OCI-LY7 (cell line): ENCODE measurements at regions not wholly inside any gene's neighbourhood (a gene's known extent, or its start where the extent isn't known, plus 50 kb on each side); places are given as distances from the start of the nearest gene placed in this dataset.

ENCODE experiments used
- BruUV-seq: library from RNA; stranded (reverse); fragments of 400-500 nt; replicated peaks from 2 replicates; lab custom pipeline; 2021; lab: Mats Ljungman, UMichigan
- CTCF ChIA-PET: fragments of 300-600 bp; sonication (Branson Sonifier 250); formaldehyde crosslinking; loops from one replicate; lab custom pipeline; 2022; ENCODE audit warnings: antibody characterized with exemption; ENCODE audit not compliant: unreplicated experiment; lab: Charles Lee
- POLR2A ChIA-PET: fragments of 300-600 bp; sonication (Branson Sonifier 250); formaldehyde crosslinking; loops from one replicate; lab custom pipeline; 2022; ENCODE audit warnings: antibody characterized with exemption; lab: Charles Lee
- DNase-seq: peaks from one replicate; pipeline ENCODE4 v3.0.0-alpha.2; 2015; ENCODE audit warnings: low spot score
- H2AFZ ChIP-seq: fragments of 200-600 bp; sonication (generic), shearing (Covaris generic); 2 replicates; pipeline ENCODE4 v1.6.1; 2014; ENCODE audit warnings: mild to moderate bottlenecking, antibody characterized with exemption, low read length, moderate library complexity
- H3K27ac ChIP-seq: fragments of 200-600 bp; sonication (generic); 2 replicates; pipeline ENCODE4 v1.5.1; 2014; ENCODE audit warnings: mixed run types, low read depth, mild to moderate bottlenecking, moderate library complexity, low read length, inconsistent platforms; ENCODE audit not compliant: poor library complexity, severe bottlenecking
- H3K36me3 ChIP-seq: fragments of 200-600 bp; sonication (generic); 2 replicates; pipeline ENCODE4 v1.6.1; 2014; ENCODE audit warnings: mild to moderate bottlenecking, antibody characterized with exemption, low read length, moderate library complexity, mixed read lengths; ENCODE audit not compliant: insufficient read depth
- H3K4me1 ChIP-seq: fragments of 200-600 bp; sonication (generic); 2 replicates; pipeline ENCODE4 v1.5.1; 2014; ENCODE audit warnings: mild to moderate bottlenecking, low read length; ENCODE audit not compliant: insufficient read depth, poor library complexity, severe bottlenecking
- H3K4me2 ChIP-seq: fragments of 200-600 bp; sonication (generic); 2 replicates; pipeline ENCODE4 v1.6.1; 2014; ENCODE audit warnings: mild to moderate bottlenecking, low read length
- H3K4me3 ChIP-seq: fragments of 200-600 bp; sonication (generic); 2 replicates; pipeline ENCODE4 v1.5.1; 2014; ENCODE audit warnings: mild to moderate bottlenecking, low read depth, low read length; ENCODE audit not compliant: poor library complexity, severe bottlenecking
- H3K79me2 ChIP-seq: fragments of 200-600 bp; sonication (generic); 2 replicates; pipeline ENCODE4 v1.6.1; 2016; ENCODE audit warnings: low read depth, mild to moderate bottlenecking, low read length, moderate library complexity, mixed read lengths; ENCODE audit not compliant: insufficient read depth
- H3K9me2 ChIP-seq: fragments of 200-600 bp; sonication (generic); 2 replicates; pipeline ENCODE4 v1.6.1; 2016; ENCODE audit warnings: mild to moderate bottlenecking, low read length, mixed read lengths; ENCODE audit not compliant: insufficient read depth
- H3K9me3 ChIP-seq: fragments of 200-600 bp; sonication (generic); 2 replicates; pipeline ENCODE4 v1.6.1; 2014; ENCODE audit warnings: mild to moderate bottlenecking, mixed run types, low read length, mixed read lengths
- H4K20me1 ChIP-seq: fragments of 200-600 bp; sonication (generic); 2 replicates; pipeline ENCODE4 v1.6.1; 2014; ENCODE audit warnings: mild to moderate bottlenecking, antibody characterized with exemption, low read length, moderate library complexity, mixed read lengths; ENCODE audit not compliant: insufficient read depth
- EZH2phosphoT487 ChIP-seq: fragments of 200-600 bp; sonication (generic); IDR thresholded peaks from 2 replicates; pipeline ENCODE4 v1.6.1; 2018; ENCODE audit warnings: low read depth, borderline replicate concordance, mild to moderate bottlenecking, mixed run types, antibody characterized with exemption, low read length, moderate library complexity, mixed read lengths
- intact Hi-C: fragments of 100-400 bp; cut with micrococcal nuclease; formaldehyde crosslinking; loops from one replicate; pipeline ENCODE4 v1.10.0; 2022; ENCODE audit not compliant: unreplicated experiment
- TF ChIP-seq, protein P1 (sequence below): fragments of 200-600 bp; sonication (generic); conservative IDR thresholded peaks from 2 replicates; pipeline ENCODE4 v1.5.1; 2014; ENCODE audit warnings: mild to moderate bottlenecking, antibody characterized with exemption, low read length, moderate library complexity, mixed read lengths

DNA sequence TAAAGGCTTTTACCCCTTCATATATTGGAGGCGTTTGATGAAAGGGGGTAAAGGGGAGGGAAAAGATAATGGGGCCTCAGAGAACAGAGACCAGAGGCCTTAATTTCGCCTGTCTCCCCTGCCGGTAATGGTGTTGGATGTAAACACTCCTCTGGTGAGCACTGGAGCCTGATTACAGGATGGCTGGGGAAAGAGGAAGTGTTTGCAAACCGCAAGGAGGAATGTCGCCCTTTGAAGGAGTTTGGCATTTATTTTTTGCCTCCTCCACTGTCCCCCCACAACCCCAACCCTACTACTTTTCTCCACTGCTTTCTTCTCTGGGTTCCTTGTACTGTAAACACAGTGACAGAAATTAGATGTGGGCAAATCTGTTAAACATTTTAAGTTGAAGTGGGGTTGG is 211.9 kb upstream of the TBX3 start:
- H3K4me2 ChIP-seq, result no peak overlapping the region
- no TSS peak for BruUV-seq
- POLR2A ChIA-PET, result no interaction called here

DNA sequence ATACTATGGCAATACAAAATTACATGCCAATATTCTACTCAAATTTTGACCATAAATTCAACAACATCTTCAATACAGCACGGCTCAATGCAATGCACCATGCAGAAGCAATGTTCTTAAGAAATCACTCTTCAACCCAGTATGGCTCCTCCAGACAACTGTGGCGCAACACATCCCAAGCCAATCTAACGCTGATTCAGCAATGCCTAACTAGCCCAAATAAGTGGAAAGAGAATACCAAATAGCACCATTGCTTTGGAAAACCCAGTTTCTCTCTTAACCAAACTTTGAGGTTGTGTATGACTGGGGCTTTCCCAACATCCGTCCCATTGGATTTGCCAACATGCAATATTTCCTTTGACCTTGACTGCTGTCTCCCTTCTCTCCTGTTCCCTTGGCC is 211.1 kb upstream of the TBX3 start:
- Histone ChIP-seq H3K9me2 (no peaks in the 10 kb centered on the region), H3K4me3 (no peak overlapping the region), H3K9me3 (no peaks in the 10 kb centered on the region), H2AFZ (no peak overlapping the region), H3K4me1 (no peaks in the 10 kb centered on the region), H4K20me1 (no peaks in the 10 kb centered on the region), H3K79me2 (no peaks in the 10 kb centered on the region), H3K36me3 (no peaks in the 10 kb centered on the region), H3K27ac (no peak overlapping the region), H3K4me2 (no peak overlapping the region)
- intact Hi-C loops, result no loop called here
- CTCF ChIA-PET, result no interaction called here
- POLR2A ChIA-PET, result no interaction called here
- no TSS peak for BruUV-seq
- TF ChIP-seq, protein P1, sequence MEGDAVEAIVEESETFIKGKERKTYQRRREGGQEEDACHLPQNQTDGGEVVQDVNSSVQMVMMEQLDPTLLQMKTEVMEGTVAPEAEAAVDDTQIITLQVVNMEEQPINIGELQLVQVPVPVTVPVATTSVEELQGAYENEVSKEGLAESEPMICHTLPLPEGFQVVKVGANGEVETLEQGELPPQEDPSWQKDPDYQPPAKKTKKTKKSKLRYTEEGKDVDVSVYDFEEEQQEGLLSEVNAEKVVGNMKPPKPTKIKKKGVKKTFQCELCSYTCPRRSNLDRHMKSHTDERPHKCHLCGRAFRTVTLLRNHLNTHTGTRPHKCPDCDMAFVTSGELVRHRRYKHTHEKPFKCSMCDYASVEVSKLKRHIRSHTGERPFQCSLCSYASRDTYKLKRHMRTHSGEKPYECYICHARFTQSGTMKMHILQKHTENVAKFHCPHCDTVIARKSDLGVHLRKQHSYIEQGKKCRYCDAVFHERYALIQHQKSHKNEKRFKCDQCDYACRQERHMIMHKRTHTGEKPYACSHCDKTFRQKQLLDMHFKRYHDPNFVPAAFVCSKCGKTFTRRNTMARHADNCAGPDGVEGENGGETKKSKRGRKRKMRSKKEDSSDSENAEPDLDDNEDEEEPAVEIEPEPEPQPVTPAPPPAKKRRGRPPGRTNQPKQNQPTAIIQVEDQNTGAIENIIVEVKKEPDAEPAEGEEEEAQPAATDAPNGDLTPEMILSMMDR, result no peak
- no peak for TF ChIP-seq EZH2phosphoT487
- DNase-seq, result no peak

More for the DNA sequence above, 211.9 kb upstream of the TBX3 start:
- no peaks in the 10 kb centered on the region for H3K9me3 ChIP-seq
- H3K79me2 ChIP-seq, result no peaks in the 10 kb centered on the region
- no peaks in the 10 kb centered on the region for H4K20me1 ChIP-seq
- CTCF ChIA-PET, result no interaction called here
- no peak overlapping the region for H3K4me3 ChIP-seq
- no peak for TF ChIP-seq EZH2phosphoT487
- TF ChIP-seq, protein P1, result no peak
- no peak overlapping the region for H3K27ac ChIP-seq
- H3K4me1 ChIP-seq, result no peaks in the 10 kb centered on the region
- intact Hi-C loops, result no loop called here
- no peaks in the 10 kb centered on the region for H3K9me2 ChIP-seq
- no peak overlapping the region for H2AFZ ChIP-seq
- no peaks in the 10 kb centered on the region for H3K36me3 ChIP-seq
- no peak for DNase-seq

DNA sequence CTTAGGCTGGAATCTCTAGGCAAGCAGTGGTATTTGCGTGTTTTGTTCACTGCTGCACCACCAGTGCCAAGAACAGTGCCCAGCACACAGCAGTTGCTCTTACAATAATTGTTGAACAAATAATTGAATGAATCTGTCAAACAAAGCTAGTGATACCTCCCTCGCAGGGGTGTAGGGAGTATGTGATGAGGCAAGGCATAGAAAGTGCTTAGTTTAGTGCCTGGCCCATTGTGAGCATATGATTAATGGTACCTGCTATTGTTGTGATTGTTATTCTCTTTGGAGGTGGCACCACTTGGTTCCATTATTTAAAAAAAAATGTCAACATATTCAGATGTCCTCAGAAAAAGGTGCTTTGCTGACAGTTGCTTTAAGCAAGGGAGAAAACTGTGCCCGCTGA is 210.1 kb upstream of the TBX3 start:
- Histone ChIP-seq H3K9me3 (no peaks in the 10 kb centered on the region), H3K79me2 (no peaks in the 10 kb centered on the region), H4K20me1 (no peaks in the 10 kb centered on the region), H3K4me2 (no peak overlapping the region), H3K27ac (no peak overlapping the region), H3K4me1 (no peaks in the 10 kb centered on the region), H3K9me2 (no peaks in the 10 kb centered on the region), H3K4me3 (no peak overlapping the region), H3K36me3 (no peaks in the 10 kb centered on the region), H2AFZ (no peak overlapping the region)
- ChIA-PET CTCF (no interaction called here), POLR2A (interaction anchor here (0.7 kb wide), 3 partner anchors 194 to 439 kb away, joined by 4 to 7 read pairs (median 5); no protein-coding TSS in a partner anchor)
- no peak for DNase-seq
- no peak for TF ChIP-seq EZH2phosphoT487
- TF ChIP-seq, protein P1, result no peak
- intact Hi-C loops, result no loop called here
- no TSS peak for BruUV-seq
